GM18907 (cell line): ENCODE measurements at regions not wholly inside any gene's neighbourhood (a gene's known extent, or its start where the extent isn't known, plus 50 kb on each side); places are given as distances from the start of the nearest gene placed in this dataset.
"Not testable (repeated sequence)": the region's sequence is repeated elsewhere in the genome, so short reads cannot be mapped to it uniquely, and the experiment has no call there.

Experiments
- ATAC-seq: cut with Tn5 transposase; IDR thresholded peaks from one replicate; pipeline ENCODE4 v1.9.1; 2021; ENCODE audit warnings: mild to moderate bottlenecking, moderate library complexity; ENCODE audit not compliant: unreplicated experiment

- no peak for ATAC-seq
Observed at GRCh38 chr3:33919312-33920120, 121.1 kb downstream of the PDCD6IP start.

- no peak for ATAC-seq
Observed at GRCh38 chr3:33920511-33920910, 122.1 kb downstream of the PDCD6IP start.

GRCh38 chr3:33921608-33922007, 123.2 kb downstream of the PDCD6IP start:
- no peak for ATAC-seq

GRCh38 chr3:33926998-33927605, 128.7 kb downstream of the PDCD6IP start:
- no peak for ATAC-seq

- no peak for ATAC-seq
Observed at GRCh38 chr3:33929813-33930212, 131.4 kb downstream of the PDCD6IP start.

- no peak for ATAC-seq
Observed at GRCh38 chr3:33931512-33931911, 133.1 kb downstream of the PDCD6IP start.

DNA sequence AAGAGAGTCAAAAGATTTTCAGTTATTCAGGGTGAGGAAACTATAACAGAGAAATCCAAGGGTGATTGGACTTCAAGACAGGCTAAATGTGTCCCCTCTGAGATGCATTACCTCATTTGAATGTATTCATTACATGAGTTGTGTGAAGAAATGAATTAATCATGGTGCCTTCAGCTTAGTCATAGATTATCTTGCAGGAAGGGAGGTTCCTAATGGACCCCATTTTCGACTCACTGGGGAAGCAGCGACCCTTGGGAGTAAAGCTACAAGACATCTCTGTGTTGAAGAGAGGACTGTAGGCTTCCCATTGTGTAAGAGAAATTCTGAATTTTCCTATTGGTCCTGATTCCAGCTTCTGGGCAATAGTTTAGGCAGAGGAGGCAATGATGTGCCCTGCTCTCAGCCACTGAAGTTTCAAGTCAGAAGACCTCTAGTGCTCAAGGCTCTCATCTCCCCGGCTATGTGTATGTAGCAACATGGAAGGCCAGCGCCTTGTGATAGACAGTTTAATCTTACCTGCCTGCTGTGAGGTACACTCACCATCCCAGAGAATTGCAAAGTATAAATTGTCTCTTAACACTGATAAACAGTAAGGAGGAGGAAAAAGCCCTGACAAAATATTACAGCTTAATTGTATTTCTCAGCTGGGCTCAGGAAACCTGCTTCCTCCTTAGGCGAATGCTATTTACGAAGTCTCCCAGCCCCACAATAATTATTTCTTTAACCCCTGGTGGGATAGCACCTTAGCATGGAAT, 133.8 kb downstream of the PDCD6IP start:
- no peak for ATAC-seq

DNA sequence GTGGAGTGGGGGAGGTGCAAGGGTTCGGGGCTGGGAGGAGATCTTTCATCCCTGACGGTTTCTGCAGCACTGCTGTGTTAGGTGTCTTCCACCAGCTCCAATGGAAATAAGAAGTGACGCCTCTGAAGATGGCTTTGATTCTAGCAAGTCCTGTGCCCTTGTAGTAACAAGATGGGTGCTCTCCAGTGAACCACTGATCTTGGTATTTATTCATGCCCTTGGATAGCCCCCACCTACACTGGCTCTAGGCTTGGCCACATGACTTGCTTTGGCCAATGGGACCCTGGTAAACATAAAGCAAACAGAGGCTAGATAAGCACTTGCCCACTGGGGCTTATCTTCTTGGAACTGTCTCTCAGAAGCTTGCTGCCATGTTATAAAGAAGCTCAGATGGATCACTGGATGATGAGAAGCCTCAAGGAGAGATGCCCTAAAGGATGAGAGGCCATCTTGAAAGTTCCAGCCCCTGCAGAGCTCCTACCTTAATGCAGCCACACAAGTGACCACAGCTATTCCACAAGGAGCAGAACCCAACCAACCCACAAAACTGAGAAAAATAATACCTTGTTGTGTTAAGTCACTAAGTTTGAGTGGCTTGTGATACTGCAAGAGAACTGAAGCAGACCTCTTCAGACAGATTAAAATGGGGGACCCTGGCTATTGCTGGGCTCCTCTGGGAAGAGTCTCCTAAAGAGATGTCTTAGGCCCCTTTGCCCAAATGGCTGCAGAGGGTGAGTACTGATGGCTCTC, 137.9 kb downstream of the PDCD6IP start:
- no peak for ATAC-seq

DNA sequence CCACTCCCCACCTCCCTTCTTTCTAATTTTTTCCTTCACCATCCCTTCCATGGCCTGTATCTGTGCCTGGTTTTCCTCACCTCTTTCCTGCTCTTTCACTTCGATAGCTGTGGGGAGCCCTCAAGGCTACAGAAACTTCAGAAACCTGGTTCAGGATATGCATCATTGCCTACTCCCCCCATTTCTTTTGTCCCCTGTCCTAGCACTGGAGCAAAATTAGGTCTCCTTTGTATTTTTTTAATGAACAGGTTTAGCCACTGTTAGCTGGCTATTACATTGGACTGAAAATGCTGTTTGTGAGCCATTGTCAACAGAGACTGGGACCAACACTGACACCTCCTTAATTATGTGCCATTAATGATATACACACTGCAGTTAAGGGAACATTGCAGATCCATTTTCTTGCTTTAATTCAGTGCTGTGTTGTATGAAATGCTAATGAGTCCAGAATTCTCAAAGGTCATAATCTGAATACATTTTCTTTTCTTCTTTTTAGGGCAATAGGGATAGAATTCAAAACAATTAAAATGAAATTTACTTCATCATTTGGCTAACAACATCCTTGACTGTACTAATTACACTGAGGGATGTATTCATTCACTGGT, 138.6 kb downstream of the PDCD6IP start:
- no peak for ATAC-seq

GRCh38 chr3:33937628-33938027, 139.2 kb downstream of the PDCD6IP start:
- no peak for ATAC-seq

DNA sequence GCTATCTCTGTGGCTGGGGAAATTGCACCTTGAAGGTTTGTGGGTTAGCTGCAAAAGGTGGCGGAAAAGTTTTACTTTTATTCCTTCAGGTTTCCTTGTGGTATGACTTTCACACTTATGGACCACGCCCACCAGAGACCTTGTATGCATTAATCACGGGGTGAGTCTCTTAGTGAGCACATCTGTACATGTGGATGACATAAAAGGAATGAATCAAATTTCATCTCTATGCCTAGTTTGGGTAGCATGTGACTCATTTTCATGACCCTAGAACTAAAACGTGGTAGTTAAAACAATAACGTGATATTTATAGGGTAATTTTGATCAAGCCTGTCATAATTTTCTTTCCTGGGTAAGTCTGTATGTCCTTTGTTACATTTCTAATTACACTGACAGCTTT, 141.7 kb downstream of the PDCD6IP start:
- no peak for ATAC-seq

DNA sequence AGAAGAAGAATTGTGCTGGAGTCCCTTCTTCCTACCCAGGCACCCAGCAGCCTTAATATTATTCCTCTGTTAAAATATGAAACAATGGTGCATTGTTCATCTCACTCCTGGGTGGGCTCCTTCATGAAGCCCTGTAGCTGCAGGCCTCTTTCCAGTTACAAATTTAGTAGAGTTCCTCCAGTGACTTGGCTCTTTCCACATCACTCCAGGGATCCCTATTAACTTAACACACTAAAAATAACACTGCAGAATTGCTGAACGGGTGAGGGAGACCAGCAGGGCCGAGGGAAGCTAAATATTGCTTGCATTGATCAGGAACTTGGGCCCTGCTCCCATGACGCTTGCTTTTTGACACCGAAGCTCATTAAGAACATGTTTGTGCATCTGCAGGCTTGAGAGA, 142.3 kb downstream of the PDCD6IP start:
- no peak for ATAC-seq

DNA sequence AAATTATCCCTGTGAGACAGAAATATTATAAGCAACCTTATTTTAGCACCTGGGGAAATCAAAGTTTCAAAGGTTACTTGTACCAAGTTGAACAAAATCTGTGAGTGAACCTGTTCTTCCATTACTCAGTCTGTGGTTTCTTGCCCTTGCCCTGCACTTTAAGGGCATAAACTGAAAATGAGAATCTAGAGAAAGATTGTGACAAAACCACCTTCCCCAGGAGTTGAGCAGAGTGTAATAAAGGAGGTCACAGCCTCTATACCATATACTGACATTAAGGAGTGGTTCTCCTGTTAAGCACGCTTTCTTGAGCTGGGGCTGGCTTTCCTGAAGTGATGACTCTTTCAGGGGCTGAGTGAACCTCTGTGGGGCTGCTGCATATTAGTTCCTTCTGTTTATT, 143.4 kb downstream of the PDCD6IP start:
- ATAC-seq, result peak; percentile 76

GRCh38 chr3:33942483-33943150, 144.2 kb downstream of the PDCD6IP start:
- peak; percentile 32 for ATAC-seq

GRCh38 chr3:33943277-33943676, 144.8 kb downstream of the PDCD6IP start:
- ATAC-seq, result no peak

DNA sequence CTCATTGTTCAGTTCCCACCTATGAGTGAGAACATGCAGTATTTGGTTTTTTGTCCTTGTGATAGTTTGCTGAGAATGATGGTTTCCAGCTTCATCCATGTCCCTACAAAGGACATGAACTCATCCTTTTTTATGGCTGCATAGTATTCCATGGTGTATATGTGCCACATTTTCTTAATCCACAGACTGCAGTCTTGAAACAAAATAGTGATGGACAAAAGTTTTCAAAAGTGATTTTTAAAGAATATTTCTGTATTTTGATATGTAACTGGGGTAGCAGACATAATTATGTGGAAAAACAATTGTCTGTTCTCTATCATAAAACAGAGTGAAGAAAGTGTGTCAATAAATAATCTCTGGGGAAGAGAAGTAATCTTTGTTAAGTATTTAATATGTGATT, 148.2 kb downstream of the PDCD6IP start:
- ATAC-seq, result not testable (repeated sequence)

DNA sequence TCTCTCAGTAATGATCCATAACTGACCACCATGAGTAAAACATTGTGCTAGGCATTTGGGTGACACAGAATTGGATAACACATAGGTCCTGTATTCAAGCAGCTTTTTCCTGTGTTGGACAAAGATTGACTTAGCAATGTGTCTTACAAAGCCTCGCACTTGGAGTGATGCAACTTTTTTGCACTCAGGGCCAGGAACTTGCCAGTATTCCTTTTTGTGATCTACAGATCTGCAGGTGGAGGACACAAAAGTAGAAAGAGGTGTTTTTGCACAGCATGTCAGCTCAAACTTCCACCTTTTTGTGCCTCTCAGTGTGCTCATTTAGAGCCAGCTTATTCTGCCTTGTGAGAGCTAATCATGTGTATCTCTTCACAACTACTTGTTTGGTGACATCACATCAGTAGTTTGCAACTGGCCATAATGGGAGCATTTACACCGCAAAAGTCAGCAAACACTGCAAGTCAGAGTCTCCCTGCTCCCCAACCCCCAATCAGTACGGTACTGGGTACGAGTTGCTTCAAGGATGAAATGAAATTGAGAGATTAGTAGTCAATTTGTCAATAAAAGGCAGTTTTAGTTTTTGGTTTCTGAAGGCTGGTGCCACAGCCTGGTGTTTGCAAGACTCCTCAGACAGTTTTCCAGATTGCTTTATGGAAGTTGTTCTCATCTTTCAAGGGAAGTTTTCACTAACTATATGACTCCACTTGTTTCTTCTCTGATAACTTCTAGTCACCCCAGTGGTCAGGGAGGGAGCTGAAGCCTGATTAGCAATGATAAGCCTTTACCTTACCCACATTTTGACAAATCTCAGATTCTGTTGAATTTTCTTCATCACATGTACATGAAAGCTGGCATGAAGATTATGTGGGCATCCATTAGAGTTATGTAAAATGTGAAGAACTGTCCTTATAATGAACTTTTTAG, 149.1 kb downstream of the PDCD6IP start:
- no peak for ATAC-seq

- ATAC-seq, result no peak
Observed at GRCh38 chr3:33949074-33949473, 150.6 kb downstream of the PDCD6IP start.

DNA sequence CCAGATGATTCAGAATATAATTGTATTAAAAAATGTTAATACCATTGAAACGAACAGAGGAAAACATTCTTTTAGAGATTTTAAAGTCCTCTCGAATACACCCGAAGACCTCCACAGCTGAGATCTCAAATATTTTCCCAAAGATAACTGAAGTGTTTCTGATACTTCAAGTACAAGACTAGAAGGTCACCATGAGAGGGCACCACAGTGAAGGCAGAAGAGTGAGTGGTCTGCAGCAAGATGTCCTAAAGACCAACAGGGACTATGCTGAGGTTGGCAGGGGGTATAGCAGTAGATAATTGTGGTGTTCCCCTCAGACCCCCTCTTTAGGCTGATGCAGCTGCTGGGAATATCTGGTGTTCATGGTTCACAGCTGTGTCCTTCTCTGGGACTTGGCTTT, 156.5 kb downstream of the PDCD6IP start:
- ATAC-seq, result no peak
